GM13976 (cell line): ENCODE measurements at regions not wholly inside any gene's neighbourhood (a gene's known extent, or its start where the extent isn't known, plus 50 kb on each side); places are given as distances from the start of the nearest gene placed in this dataset.
"Not testable (repeated sequence)": the region's sequence is repeated elsewhere in the genome, so short reads cannot be mapped to it uniquely, and the experiment has no call there.

Experiments used
- DNase-seq: peaks from one replicate; pipeline ENCODE4 v3.0.0; 2012; ENCODE audit warnings: low spot score
- in situ Hi-C: fragments of 300-500 bp; cut with MboI; formaldehyde crosslinking; loops from one replicate; pipeline ENCODE4 v1.12.0; 2022; ENCODE audit warnings: low sequenced_read_pairs, mixed read lengths, inconsistent platforms; ENCODE audit not compliant: unreplicated experiment
- TF ChIP-seq, protein P1 (sequence below): IDR thresholded peaks from 2 replicates; pipeline ENCODE4 v1.5.1; 2012; ENCODE audit warnings: borderline replicate concordance, mild to moderate bottlenecking; ENCODE audit not compliant: insufficient read depth; ENCODE audit errors: extremely low read depth, missing control alignments, control extremely low read depth

DNA sequence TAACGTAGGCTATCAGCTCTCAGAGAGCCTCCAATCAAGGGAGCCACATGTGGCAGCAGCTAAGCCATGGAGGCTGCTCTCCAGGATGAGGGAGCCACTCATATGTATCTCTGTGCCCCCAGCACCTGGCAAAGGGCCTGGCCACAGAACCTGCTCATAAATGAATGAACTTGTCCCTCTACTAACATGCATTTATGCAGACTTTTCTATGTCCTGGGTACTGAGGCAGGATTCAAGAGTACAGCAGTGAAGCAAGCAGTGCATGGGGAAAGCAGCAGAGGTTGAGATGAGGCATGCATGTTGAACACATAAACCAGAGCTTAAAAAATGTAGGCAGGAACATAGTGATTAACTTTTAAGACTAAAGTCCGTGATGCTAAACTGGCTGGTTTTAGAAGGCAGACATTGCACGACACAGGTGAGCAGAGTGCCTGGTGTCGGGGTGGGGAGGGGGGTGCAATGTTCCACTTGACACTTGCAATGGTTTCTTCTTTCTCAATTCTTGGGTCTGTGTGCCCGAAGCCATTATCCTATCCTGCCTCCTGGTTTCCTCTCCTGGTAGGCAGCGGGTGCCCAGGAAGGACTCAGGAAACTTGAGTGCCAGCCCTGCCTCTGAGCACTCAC lies 142.8 kb upstream of the ALDH1B1 start:
- no peak for DNase-seq
- TF ChIP-seq, protein P1, sequence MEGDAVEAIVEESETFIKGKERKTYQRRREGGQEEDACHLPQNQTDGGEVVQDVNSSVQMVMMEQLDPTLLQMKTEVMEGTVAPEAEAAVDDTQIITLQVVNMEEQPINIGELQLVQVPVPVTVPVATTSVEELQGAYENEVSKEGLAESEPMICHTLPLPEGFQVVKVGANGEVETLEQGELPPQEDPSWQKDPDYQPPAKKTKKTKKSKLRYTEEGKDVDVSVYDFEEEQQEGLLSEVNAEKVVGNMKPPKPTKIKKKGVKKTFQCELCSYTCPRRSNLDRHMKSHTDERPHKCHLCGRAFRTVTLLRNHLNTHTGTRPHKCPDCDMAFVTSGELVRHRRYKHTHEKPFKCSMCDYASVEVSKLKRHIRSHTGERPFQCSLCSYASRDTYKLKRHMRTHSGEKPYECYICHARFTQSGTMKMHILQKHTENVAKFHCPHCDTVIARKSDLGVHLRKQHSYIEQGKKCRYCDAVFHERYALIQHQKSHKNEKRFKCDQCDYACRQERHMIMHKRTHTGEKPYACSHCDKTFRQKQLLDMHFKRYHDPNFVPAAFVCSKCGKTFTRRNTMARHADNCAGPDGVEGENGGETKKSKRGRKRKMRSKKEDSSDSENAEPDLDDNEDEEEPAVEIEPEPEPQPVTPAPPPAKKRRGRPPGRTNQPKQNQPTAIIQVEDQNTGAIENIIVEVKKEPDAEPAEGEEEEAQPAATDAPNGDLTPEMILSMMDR = no peak
- in situ Hi-C loops = no loop called here

DNA sequence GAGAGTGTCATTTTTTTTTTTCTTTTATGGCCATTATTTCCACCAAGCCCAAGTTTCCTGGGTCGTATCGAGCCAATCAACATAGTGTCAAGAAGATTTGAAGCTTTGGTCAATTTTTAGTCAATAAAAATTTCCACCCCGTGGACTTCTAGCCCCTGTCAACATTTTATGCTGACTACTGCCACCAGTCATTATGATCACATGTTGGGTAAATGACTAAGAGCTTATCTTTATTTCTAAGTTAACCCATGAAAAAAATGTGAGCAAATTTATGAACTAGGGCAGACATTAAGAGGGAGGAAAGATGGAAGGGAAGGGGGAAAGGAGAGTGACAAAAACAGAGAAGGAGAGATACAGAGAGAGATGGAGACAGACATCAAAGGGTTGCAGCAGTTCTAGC lies 143.5 kb upstream of the ALDH1B1 start:
- DNase-seq = no peak
- TF ChIP-seq, protein P1 = no peak
- in situ Hi-C loops = no loop called here

DNA sequence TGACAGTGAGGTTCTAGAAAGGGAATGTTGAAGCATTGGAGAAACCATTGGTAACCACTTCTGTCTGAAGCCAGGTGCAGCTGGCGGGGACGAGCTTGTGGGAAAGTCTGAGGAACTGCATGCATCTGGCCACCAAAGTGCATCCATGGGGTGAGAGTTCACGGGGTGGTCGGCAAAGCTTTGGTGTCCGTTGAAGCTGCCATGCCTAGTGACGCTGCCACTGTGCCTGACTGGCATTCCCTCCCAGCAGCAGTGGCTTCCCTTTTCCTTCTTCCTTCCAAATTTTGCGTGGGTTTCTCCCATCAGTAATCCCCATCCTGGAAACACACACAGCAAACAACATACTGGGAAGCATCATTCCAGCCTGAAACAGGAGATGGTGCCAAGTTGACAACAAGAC lies 145.7 kb upstream of the ALDH1B1 start:
- no peak for DNase-seq
- TF ChIP-seq, protein P1 = no peak
- in situ Hi-C loops = no loop called here

DNA sequence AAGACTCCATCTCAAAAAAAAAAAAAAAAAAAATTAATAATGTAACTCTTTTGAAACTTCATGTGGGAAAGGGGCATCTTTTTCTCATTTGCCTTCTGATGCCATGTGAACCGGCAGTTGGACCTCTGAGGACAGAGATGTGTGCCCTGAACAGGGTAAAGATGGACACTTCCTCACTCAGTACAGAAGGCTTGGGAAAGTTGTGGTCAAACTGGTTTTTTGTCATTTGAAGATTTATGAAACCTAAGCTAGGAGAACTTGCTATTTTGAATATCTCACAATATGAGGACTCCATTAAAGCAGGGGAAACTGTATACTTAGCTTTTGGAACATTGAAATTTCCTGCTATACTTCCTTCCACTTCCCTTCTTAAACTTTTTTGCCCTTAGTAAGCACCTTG lies 147.5 kb upstream of the ALDH1B1 start:
- DNase-seq = no peak
- TF ChIP-seq, protein P1 = no peak
- in situ Hi-C loops = no loop called here

DNA sequence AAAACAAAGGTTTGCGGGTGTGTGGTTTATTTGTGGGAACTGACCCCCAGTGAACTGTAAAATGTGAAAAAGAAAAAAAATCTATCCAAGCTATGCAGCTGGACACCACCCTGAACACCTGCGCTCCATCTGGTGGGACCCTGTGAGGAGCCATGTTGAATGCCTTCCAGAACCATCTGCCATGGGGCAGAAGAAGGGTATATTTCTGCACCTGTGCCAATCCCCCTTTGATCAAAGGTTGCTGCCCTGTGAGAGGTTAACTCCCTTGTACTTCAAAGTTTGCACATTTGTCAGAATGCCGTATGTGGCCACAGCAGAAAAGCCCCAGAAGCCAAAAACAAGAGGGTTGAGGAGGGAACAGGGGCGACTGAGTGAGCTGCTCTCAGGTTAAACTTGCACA lies 148.5 kb upstream of the ALDH1B1 start:
- TF ChIP-seq, protein P1 = no peak
- DNase-seq = no peak
- in situ Hi-C loops = no loop called here

DNA sequence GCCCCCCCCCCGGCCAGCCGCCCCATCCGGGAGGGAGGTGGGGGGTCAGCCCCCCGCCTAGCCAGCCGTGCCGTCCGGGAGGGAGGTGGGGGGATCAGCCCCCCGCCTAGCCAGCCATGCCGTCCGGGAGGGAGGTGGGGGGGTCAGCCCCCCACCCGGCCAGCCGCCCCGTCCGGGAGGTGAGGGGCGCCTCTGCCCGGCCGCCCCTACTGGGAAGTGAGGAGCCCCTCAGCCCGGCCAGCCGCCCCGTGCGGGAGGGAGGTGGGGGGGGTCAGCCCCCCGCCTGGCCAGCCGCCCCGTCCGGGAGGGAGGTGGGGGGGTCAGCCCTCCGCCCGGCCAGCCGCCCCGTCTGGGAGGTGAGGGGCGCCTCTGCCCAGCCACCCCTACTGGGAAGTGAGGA lies 150.4 kb upstream of the ALDH1B1 start:
- in situ Hi-C loops = not testable (repeated sequence)

DNA sequence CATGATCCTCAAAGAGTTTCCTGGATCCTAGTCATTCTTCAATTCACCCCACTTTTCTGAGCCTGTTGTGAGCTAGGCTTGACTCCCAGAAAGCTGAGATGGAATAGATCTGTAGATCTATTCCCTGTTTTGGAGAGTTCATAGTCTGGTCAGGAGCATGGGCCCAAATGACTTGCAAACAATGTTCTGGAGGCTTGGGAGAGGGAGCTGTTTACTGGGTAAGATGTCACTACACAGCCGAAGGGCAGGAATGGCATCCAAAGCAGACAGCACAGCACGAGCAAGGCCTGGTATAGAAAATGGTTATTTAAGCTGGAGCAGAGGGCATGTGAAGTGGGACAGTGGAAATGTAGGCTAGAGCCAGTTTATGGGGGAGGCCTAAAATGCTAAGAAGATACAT lies 152.5 kb upstream of the ALDH1B1 start:
- in situ Hi-C loops = no loop called here
- DNase-seq = no peak
- TF ChIP-seq, protein P1 = no peak

More for the DNA sequence above, 150.4 kb upstream of the ALDH1B1 start:
- DNase-seq = not testable (repeated sequence)
